Liver (tissue), 8 donors: ENCODE measurements at regions not wholly inside any gene's neighbourhood (a gene's known extent, or its start where the extent isn't known, plus 50 kb on each side); places are given as distances from the start of the nearest gene placed in this dataset.

Experiments used
- DNase-seq: peaks from one replicate; pipeline ENCODE4 v3.0.0-alpha.2; 2017; ENCODE audit warnings: low spot score
- H3K27ac ChIP-seq, 2 donors: one replicate each; pipeline ENCODE4 v1.7.0; 2013; ENCODE audit warnings: inconsistent platforms in 2 of 2, low read length in 2 of 2, control low read depth in 1 of 2, low read depth in 1 of 2, mild to moderate bottlenecking in 1 of 2
- H3K27me3 ChIP-seq, 4 donors: one replicate each; pipeline versions ENCODE4 v1.6.1 to v1.7.0; 2013; ENCODE audit warnings: low read length in 3 of 4, inconsistent platforms in 1 of 4, mild to moderate bottlenecking in 1 of 4, moderate library complexity in 1 of 4; ENCODE audit not compliant: control insufficient read depth in 4 of 4, insufficient read depth in 4 of 4
- H3K36me3 ChIP-seq, 4 donors: one replicate each; pipeline versions ENCODE4 v1.6.1 to v1.7.0; 2013; ENCODE audit warnings: low read length in 3 of 4, mild to moderate bottlenecking in 3 of 4, low read depth in 1 of 4, moderate library complexity in 1 of 4; ENCODE audit not compliant: control insufficient read depth in 4 of 4, insufficient read depth in 3 of 4
- H3K4me1 ChIP-seq, 4 donors: one replicate each; pipeline versions ENCODE4 v1.6.1 to v1.7.0; 2013; ENCODE audit warnings: low read length in 3 of 4, mild to moderate bottlenecking in 3 of 4, moderate library complexity in 1 of 4; ENCODE audit not compliant: control insufficient read depth in 4 of 4, insufficient read depth in 4 of 4
- H3K4me3 ChIP-seq, 3 donors: one replicate each; pipeline versions ENCODE4 v1.6.1 to v1.7.0; 2013; ENCODE audit warnings: low read length in 3 of 3, control low read depth in 1 of 3, low read depth in 1 of 3, mild to moderate bottlenecking in 1 of 3
- H3K9ac ChIP-seq, 2 donors: one replicate each; pipeline ENCODE4 v1.7.0; 2013; ENCODE audit warnings: low read length in 2 of 2, mild to moderate bottlenecking in 2 of 2, moderate library complexity in 2 of 2, control low read depth in 1 of 2, low read depth in 1 of 2
- H3K9me3 ChIP-seq, 4 donors: one replicate each; pipeline versions ENCODE4 v1.6.1 to v1.7.0; 2013; ENCODE audit warnings: low read length in 3 of 4; ENCODE audit not compliant: control insufficient read depth in 4 of 4
- CTCF ChIP-seq: fragments of 150-350 bp; IDR thresholded peaks from 2 replicates; pipeline ENCODE4 v1.5.1; 2017; ENCODE audit warnings: improper control_type of control experiment, low read depth, low read length; ENCODE audit not compliant: missing input control
- EGR1 ChIP-seq, 2 donors: IDR thresholded peaks; 2 replicates each; pipeline ENCODE4 v1.6.1; 2016 to 2018; ENCODE audit warnings: antibody characterized with exemption in 2 of 2, low read depth in 2 of 2
- FOXA1 ChIP-seq: IDR thresholded peaks from 2 replicates; pipeline ENCODE4 v1.6.1; 2016; ENCODE audit warnings: antibody characterized with exemption
- FOXA2 ChIP-seq: IDR thresholded peaks from 2 replicates; pipeline ENCODE4 v1.6.1; 2016; ENCODE audit warnings: antibody characterized with exemption
- GABPA ChIP-seq, 2 donors: IDR thresholded peaks in 1 of 2; conservative IDR thresholded peaks in 1 of 2; 2 replicates each; pipeline ENCODE4 v1.6.1; 2016; ENCODE audit warnings: antibody characterized with exemption in 2 of 2, mild to moderate bottlenecking in 1 of 2, moderate library complexity in 1 of 2
- HNF4A ChIP-seq, 2 donors: conservative IDR thresholded peaks; 2 replicates each; pipeline ENCODE4 v1.6.1; 2016; ENCODE audit warnings: antibody characterized with exemption in 2 of 2, mild to moderate bottlenecking in 2 of 2
- HNF4G ChIP-seq: IDR thresholded peaks from 2 replicates; pipeline ENCODE4 v1.6.1; 2016; ENCODE audit warnings: antibody characterized with exemption
- JUND ChIP-seq, 2 donors: IDR thresholded peaks; 2 replicates each; pipeline ENCODE4 v1.6.1; 2016; ENCODE audit warnings: antibody characterized with exemption in 2 of 2
- NR2F2 ChIP-seq: IDR thresholded peaks from 2 replicates; pipeline ENCODE4 v1.6.1; 2016; ENCODE audit warnings: antibody characterized with exemption
- RAD21 ChIP-seq, 2 donors: IDR thresholded peaks; 2 replicates each; pipeline ENCODE4 v1.6.1; 2016; ENCODE audit warnings: antibody characterized with exemption in 2 of 2, mild to moderate bottlenecking in 2 of 2
- REST ChIP-seq: IDR thresholded peaks from 2 replicates; pipeline ENCODE4 v1.6.1; 2016; ENCODE audit warnings: antibody characterized with exemption, mild to moderate bottlenecking
- RXRA ChIP-seq, 2 donors: IDR thresholded peaks; 2 replicates each; pipeline ENCODE4 v1.6.1; 2017 to 2018; ENCODE audit warnings: antibody characterized with exemption in 2 of 2, mild to moderate bottlenecking in 1 of 2
- SP1 ChIP-seq: IDR thresholded peaks from 2 replicates; pipeline ENCODE4 v1.6.1; 2018; ENCODE audit warnings: antibody characterized with exemption, mild to moderate bottlenecking
- TAF1 ChIP-seq: conservative IDR thresholded peaks from 2 replicates; pipeline ENCODE4 v1.6.1; 2016; ENCODE audit warnings: antibody characterized with exemption, mild to moderate bottlenecking
- YY1 ChIP-seq: IDR thresholded peaks from 2 replicates; pipeline ENCODE4 v1.6.1; 2016; ENCODE audit warnings: antibody characterized with exemption, mild to moderate bottlenecking
- WGBS: extraction: QIAGEN DNeasy Blood & Tissue Kit; methylation state at CpG from one replicate; pipeline ENCODE4 v1.1.7; 2013; 5-methylcytosine and 5-hydroxymethylcytosine counted together
- TF ChIP-seq, protein P1 (sequence below): IDR thresholded peaks from 2 replicates; pipeline ENCODE4 v1.6.1; 2016; ENCODE audit warnings: antibody characterized with exemption
- TF ChIP-seq, protein P2 (sequence below): IDR thresholded peaks from 2 replicates; pipeline ENCODE4 v1.6.1; 2016; ENCODE audit warnings: antibody characterized with exemption
- TF ChIP-seq, protein P3 (sequence below): IDR thresholded peaks from 2 replicates; pipeline ENCODE4 v1.6.1; 2016; ENCODE audit warnings: antibody characterized with exemption
- donor health status: healthy.
- donor health status: healthy.
- donor health status: healthy.
- donor health status: healthy.
- donor health status: healthy.

DNA sequence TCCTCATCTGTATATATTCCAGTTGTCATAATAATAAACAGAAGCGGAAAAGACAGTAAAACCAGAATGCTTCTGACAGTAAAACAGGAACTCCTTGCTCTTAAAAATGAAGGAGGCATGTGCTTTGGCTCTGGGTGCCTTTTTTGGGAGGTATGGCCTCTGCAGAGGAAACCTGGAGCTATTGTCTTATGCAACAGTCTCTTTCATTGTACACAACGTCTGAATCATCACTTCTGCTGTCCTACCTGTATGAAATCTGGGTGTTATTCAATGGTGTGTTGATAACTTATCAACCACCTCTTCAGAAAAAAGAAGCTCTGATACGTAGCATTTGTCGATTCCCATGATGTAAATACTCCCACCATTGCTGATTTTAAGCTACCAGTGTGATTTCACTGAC lies 64.8 kb downstream of the CDCA7 start:
- WGBS: 50% methylated on average over 4 of the region's 4 CpGs
- no peak for DNase-seq
- TF ChIP-seq RXRA (IDR thresholded peaks at IDR 0.05) (no peak), RAD21 (IDR thresholded peaks at IDR 0.05) (no peak), YY1 (no peak)
- TF ChIP-seq, protein P1, sequence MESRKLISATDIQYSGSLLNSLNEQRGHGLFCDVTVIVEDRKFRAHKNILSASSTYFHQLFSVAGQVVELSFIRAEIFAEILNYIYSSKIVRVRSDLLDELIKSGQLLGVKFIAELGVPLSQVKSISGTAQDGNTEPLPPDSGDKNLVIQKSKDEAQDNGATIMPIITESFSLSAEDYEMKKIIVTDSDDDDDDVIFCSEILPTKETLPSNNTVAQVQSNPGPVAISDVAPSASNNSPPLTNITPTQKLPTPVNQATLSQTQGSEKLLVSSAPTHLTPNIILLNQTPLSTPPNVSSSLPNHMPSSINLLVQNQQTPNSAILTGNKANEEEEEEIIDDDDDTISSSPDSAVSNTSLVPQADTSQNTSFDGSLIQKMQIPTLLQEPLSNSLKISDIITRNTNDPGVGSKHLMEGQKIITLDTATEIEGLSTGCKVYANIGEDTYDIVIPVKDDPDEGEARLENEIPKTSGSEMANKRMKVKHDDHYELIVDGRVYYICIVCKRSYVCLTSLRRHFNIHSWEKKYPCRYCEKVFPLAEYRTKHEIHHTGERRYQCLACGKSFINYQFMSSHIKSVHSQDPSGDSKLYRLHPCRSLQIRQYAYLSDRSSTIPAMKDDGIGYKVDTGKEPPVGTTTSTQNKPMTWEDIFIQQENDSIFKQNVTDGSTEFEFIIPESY: no peak
- TF ChIP-seq, protein P2, sequence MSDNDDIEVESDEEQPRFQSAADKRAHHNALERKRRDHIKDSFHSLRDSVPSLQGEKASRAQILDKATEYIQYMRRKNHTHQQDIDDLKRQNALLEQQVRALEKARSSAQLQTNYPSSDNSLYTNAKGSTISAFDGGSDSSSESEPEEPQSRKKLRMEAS: no peak

GRCh38 chr2:173424886-173425285 lies 70.2 kb downstream of the CDCA7 start:
- H3K4me1 ChIP-seq: peaks cover 0 to 3% (median 0%) of the 10 kb centered on the region in 4 donors

More for the DNA sequence above, 64.8 kb downstream of the CDCA7 start:
- H3K27ac ChIP-seq: no peak overlapping the region
- no peaks in the 10 kb centered on the region for H3K9me3 ChIP-seq
- no peaks in the 10 kb centered on the region for H3K36me3 ChIP-seq
- no peaks in the 10 kb centered on the region for H3K4me1 ChIP-seq
- H3K9ac ChIP-seq: no peak overlapping the region
- no peaks in the 10 kb centered on the region for H3K27me3 ChIP-seq
- H3K4me3 ChIP-seq: no peak overlapping the region

More at GRCh38 chr2:173424886-173425285, 70.2 kb downstream of the CDCA7 start:
- H3K36me3 ChIP-seq: no peaks in the 10 kb centered on the region
- DNase-seq: no peak
- H3K4me3 ChIP-seq: no peak overlapping the region
- TF ChIP-seq FOXA1 (no peak), HNF4G (no peak), REST (no peak), EGR1 (IDR thresholded peaks at IDR 0.05; ENCODE audit: low read depth in 2 of 2) (no peak), CTCF (no peak), RXRA (IDR thresholded peaks at IDR 0.05) (no peak), SP1 (no peak), TAF1 (no peak), NR2F2 (no peak), GABPA (IDR thresholded peaks at IDR 0.05 in 1 of 2, conservative IDR thresholded peaks at IDR 0.05 in 1 of 2) (no peak), HNF4A (conservative IDR thresholded peaks at IDR 0.05) (no peak), YY1 (no peak), FOXA2 (no peak), JUND (IDR thresholded peaks at IDR 0.05) (no peak), RAD21 (IDR thresholded peaks at IDR 0.05) (no peak)
- TF ChIP-seq, protein P2: no peak
- TF ChIP-seq, protein P3, sequence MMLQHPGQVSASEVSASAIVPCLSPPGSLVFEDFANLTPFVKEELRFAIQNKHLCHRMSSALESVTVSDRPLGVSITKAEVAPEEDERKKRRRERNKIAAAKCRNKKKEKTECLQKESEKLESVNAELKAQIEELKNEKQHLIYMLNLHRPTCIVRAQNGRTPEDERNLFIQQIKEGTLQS: no peak
- TF ChIP-seq, protein P1: no peak
- H3K9ac ChIP-seq: no peak overlapping the region
- H3K27ac ChIP-seq: no peak overlapping the region
- 87% methylated on average over 2 of the region's 2 CpGs for WGBS
- H3K9me3 ChIP-seq: no peaks in the 10 kb centered on the region
- no peaks in the 10 kb centered on the region for H3K27me3 ChIP-seq
